Skin epidermis (tissue), 12 donors: ENCODE measurements at regions not wholly inside any gene's neighbourhood (a gene's known extent, or its start where the extent isn't known, plus 50 kb on each side); places are given as distances from the start of the nearest gene placed in this dataset.

ENCODE experiments used
- H3K27ac ChIP-seq, 21 experiments: fragments of 200-600 bp; sonication (generic) in 11 of 21; one replicate each; pipeline ENCODE4 v1.5.0; 2020; ENCODE audit warnings: mild to moderate bottlenecking in 3 of 21, inconsistent platforms in 2 of 21, moderate library complexity in 2 of 21
- H3K4me3 ChIP-seq, 7 experiments: fragments of 200-600 bp; sonication (generic) in 2 of 7; one replicate each; pipeline ENCODE4 v1.5.0; 2020; ENCODE audit warnings: inconsistent platforms in 2 of 7, mild to moderate bottlenecking in 2 of 7, moderate library complexity in 1 of 7

DNA sequence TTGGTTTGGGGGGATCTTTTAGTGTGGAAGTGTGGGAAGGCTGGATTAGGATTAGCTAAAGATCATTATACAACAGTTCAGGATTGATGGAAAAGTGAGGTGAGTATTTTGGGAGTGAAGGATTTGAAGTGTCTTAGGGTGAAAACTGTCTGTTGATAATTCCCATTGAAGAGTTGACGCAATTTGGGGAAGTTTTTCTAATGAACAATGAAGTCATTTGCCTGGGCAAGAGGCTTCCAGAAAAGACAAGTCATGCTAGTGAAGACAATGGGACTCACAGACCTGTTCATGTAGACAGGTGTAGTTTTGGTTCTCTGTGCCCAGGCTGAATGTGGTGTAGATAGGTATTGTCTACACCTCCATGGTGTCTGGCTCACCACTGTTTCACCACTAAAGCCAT lies 194.3 kb upstream of the GPR26 start:
- Histone ChIP-seq H3K4me3 (no peak overlapping the region), H3K27ac (no peak overlapping the region)

DNA sequence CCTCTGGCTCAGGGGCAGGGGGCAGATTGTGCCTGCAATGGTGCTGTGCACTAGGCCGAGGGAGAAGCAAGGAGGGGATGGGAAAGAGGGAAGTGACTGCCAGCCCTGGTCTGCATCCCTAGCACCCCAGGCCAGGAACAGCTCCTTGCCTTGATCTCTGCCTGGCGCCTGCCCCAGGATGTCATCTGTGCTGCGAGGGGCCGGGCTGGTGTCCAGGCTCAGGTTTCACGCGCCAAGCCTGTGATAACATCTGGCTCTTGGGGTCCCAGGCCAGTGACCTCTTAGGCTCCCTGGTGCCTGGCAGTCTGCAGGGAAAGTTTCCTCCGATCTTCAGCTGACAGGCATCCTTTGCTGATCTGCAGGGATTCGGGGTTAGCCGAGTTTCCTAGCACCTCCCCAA lies 193.5 kb upstream of the GPR26 start:
- H3K4me3 ChIP-seq, result no peak overlapping the region
- no peak overlapping the region for H3K27ac ChIP-seq

DNA sequence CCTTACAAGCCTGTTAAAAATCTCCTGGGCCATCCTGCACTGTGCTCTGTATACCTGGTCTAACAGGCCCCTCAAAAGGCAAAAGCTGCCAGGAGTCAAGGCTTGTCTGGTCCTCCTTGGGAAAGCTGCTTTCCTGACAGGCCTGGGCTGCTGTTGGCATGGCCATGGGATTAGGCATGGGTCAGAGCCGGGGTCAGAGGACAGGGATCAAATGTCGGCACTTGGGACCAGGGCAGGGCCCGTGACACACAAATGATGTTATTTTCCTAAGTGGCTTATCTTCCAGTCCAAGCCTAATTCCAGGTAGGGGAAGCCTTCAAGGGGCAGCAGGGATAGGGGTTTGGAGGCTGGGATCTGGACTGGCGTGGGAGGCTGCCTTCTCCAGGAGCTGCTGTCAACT lies 191.5 kb upstream of the GPR26 start:
- no peak overlapping the region for H3K27ac ChIP-seq
- H3K4me3 ChIP-seq, result no peak overlapping the region

DNA sequence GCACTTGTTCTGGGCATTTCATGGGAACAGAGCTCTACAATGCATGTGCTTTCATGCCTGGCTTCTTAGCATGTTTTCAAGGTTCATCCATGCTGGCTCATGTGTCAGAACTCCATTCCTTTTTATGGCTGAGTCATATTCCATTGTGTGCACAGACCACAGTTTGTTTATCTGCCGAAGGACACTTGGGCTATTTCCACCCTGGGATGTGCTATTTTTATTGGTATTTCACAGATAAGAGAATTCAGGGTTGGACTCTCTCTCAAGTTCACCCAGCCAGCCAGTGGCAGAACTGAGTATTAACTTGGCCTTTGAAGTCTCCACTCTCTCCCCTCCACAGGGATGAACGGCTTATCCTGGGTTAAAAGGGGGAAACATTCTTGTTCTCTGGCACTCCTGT lies 190.7 kb upstream of the GPR26 start:
- no peak overlapping the region for H3K27ac ChIP-seq
- no peak overlapping the region for H3K4me3 ChIP-seq

DNA sequence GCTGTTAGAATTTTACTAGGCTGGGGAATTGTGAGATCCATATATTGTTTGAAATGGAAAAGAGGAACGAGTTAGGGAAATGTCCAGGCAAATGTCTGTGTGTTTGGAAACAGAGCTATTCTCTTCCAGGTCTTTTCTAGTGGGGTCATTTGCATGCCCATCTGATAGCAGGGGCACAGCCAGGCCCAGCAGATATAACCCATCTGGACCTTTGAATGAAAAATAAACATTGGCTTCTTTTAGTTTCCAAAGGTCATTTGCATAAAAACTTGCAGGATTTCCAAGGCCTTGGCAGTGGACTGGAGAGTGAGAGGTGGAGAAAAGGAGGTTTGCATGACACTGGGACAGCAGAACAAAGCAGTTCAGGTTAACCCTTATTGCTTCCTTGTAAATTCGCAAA lies 188.0 kb upstream of the GPR26 start:
- H3K4me3 ChIP-seq, result no peak overlapping the region

DNA sequence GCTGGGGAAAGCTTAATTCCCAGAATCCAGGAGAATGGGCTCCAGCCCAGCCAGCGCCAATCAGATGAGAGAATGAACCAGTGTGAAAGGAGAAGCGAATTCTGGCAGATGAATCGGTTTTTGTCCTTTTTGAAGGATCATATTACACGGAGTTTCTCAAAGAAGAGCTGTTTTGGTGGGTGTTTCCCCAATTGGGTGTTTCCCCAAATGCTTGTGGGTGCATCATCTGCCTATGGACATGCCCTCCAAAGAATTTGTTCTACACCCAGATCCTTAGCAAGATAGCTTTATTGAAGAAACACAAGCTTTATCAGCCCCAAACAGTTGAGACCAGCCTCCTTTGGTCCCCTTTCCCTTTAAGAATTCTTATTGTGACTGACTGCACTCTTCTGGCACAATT lies 186.5 kb upstream of the GPR26 start:
- no peak overlapping the region for H3K27ac ChIP-seq
- H3K4me3 ChIP-seq, result no peak overlapping the region

More for the DNA sequence above, 188.0 kb upstream of the GPR26 start:
- H3K27ac ChIP-seq, result no peak overlapping the region

DNA sequence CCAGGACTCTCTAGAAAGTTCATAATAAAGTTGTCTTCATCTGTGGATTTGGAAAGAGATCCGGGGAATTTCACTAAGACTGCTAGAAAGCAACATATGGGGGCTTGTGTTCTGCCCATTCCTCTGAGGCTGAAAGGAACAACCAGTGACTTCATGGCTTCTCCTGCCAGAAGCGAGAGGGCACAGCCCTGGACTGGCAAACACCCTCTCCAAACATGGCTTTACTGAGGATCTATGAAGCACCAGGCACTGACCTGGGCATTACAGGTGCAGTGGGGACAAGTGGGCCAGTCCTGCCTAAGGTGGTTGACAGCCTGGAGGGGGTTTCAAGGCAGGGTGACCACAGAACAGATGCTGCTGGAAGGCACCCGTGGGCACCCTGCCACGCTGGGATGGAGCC lies 185.8 kb upstream of the GPR26 start:
- H3K4me3 ChIP-seq, result no peak overlapping the region
- H3K27ac ChIP-seq, result no peak overlapping the region

DNA sequence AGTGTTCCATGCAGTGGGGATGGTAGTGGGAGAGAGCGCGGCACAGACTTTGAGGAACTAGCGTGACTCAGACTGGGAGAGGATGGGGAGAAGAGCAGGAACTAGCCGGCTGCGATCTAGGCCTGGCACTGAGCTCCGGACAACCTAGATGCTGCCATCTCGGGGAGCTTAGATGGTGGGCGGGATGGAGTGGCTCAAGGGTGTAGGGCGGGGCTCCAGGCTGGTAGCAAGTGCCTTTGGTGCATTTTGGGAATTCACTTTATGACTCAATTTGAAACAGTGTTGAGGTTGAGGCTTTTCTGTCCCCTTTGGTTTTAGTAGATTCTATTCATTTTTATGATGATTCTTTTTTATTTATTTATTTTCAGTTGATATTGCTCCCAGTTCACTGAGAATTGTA lies 185.3 kb upstream of the GPR26 start:
- H3K27ac ChIP-seq, result no peak overlapping the region
- no peak overlapping the region for H3K4me3 ChIP-seq

DNA sequence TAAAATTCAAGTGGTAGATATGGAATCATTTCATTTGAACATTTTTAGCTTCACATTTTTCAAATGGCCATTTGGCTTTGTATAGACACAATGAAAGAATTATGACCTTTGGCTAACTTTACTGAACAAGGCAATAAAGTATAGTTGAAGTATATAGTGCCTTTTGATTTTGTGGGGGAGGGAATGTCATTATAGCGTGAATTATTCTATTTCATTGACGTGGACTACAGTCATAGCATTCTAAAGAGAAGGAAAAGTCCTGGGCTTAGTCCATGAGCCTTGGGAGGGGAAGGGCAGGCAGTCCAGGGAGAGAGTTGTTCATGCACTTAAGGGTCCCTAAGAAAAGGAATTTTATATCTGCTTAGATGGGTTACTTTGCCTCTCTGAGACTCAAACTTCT lies 181.4 kb upstream of the GPR26 start:
- Histone ChIP-seq H3K27ac (no peak overlapping the region), H3K4me3 (no peak overlapping the region)

DNA sequence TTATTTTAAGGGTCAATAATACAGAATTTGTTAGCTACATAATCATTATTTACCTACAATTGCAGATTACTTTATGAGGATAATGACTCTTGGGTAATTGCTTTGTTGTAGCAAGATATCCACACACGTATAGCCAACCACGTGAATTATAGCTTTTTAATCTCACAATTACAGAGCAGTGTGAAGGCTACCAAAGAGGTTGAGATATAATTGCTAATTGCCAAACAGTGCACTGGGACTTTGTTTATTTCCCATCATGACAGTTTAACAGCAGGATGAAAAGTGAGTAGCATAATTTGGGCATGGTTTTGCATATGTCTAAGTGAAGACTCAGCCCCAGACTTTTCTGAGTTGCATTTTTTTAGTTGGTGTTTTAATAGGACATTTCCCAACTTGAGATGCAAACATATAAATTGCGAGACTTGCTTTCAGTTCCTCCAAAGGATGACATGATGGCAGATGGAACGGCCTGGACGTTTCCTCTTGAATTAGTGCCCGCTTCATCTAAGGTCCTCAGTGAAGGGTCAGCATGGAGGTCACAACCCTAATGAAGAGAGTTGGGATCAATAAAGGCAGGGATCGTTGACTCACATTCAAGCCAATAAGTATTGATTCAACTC lies 180.7 kb upstream of the GPR26 start:
- Histone ChIP-seq H3K27ac (no peak overlapping the region), H3K4me3 (no peak overlapping the region)

DNA sequence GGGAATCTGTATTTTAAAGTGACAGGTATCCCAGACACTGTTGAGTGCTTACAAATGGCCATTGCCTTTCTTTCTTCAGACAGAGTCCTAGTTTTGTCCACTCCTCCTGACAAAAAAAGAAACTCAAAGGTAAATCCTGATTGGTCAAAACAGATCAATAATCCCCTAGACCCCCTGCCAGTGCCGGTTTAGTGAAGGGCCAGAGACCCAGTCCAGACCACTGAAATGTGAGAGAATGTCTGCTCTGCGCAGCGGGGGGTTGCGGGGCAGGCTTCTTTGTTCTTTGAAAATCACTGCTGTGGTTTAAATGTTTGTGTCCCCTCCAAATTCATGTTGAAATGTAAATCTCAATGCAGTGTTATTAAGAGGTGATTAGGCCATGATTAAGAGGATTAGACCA lies 177.7 kb upstream of the GPR26 start:
- Histone ChIP-seq H3K27ac (no peak overlapping the region), H3K4me3 (no peak overlapping the region)

DNA sequence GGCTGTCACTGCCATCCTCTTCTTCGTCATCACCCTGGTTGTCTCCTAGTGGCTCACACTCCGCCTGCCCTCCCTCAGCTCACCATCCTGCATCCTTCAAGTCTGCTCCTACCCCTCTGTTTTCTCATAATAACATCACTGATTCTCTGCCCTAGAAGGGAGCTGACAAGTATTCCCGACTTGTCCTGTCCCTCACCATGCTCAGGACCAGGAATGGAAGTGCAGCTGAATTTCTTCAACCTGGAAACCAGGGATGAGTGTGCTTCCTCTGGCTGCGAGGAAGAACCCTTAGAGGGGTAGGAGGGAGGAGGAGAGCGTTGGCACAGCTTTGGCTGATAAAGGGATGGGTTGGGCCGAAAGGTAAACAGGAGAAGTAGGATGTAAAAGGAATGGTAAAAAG lies 174.8 kb upstream of the GPR26 start:
- H3K27ac ChIP-seq, result no peak overlapping the region
- no peak overlapping the region for H3K4me3 ChIP-seq

DNA sequence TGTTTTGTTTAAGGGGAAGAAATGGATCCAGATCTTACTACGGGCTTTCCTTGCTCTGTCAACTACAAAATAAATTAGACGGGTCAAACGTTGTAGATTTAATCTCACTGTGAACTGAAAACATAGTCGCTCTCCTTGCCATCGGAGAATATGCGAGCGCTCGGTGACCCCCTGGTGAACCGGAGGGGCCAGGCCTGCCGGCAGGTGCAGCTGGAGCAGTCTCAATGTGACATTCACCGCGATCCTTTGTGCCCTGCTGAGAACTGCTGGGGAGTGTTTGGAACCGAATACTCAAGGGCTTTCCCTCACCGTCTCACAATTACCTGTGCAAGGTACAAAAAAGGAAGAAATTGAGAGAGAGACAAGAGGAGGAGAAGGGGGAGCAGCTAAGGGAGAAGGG lies 174.1 kb upstream of the GPR26 start:
- Histone ChIP-seq H3K4me3 (no peak overlapping the region), H3K27ac (no peak overlapping the region)

DNA sequence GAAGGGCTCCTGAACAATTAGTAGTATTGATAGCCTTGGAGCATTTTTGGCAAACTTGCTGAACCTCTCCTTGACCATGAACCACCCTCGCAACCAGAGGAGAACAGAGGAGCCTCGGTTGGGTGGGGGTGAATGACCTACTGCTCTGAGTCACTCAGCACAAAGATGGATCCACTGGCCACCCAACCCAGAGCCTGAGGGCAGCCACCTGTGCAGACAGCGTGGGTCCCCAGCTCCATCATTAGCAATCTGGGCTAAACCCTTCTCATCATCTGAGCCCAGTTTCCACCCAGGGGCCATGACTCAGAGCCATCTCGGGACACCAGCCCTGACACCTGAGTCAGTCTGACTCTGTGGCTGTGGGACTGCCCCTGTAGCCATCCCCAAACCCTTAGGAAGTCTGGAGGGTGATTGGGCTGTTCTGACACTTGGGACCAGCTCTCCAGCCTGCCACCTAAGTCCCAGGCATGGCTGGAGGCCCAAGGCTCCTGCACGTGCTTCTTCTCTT lies 171.8 kb upstream of the GPR26 start:
- Histone ChIP-seq H3K4me3 (no peak overlapping the region), H3K27ac (no peak overlapping the region)

DNA sequence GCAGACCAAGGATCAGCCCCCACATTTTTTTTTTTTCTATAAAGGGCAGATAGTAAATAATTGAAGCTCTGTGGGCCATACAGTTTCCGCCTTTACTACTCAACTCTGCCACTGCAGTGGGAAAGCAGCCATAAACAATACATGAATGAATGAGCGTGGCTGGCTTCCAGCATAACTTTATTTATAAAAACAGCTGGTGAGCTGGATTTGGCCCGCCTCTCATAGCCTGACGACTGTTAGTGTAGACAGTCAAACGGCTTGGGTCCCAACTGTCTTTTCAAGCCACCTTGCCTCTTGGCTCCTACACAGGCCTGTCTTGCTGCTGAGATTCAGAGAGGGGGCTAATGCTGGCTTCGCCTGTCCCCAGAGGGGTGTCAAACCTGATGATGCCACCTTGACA lies 169.8 kb upstream of the GPR26 start:
- no peak overlapping the region for H3K4me3 ChIP-seq
- no peak overlapping the region for H3K27ac ChIP-seq

DNA sequence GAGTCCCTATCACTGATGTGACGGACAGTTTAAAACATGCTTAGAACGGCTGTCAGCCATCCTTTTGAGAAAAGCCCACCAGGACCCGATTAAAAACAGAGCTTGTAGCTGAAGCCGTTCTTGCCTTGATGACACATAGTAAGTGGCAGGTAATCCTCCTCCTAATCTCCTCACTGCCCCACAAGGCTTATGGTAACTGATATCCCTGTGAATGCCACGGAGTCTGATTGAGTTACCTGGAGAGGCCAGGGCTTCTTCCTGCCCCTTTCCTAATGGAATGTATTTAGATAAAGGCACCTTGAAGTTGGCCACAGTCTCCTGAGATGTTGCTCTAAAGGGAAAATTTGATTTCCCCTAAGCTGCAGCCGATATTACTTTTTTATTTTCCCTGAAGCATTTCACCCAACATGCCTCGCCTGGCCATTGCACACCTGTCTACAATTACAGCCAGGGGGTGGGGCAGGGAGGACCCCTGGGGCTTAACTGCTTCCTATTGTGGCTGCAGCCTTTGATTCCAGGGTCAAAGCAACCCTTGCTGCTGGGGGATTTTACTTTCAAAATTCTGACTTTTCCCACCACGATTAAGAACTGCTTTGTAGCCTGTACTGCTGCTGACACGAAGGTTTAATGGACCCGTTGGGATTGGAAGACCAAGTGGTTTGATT lies 169.0 kb upstream of the GPR26 start:
- H3K27ac ChIP-seq, result no peak overlapping the region
- H3K4me3 ChIP-seq, result no peak overlapping the region

DNA sequence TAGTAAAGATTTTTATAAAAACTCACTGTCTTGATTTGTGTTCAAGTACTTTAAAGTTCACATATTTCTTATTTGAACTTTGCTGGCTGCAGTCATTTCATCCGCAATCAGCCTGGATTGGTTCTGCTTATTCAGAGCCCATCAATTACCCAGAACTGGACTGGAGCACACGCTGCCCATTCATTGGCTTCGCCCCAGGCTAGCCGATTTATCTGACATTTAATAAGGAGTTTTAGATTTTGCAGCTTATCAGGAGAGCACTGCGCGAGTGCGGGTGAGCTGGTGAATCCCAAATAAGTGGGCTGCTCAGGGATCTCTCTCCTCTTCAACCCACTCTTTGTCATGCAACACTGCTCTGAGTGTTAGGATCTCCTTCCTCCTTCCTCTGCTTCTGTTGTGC lies 166.0 kb upstream of the GPR26 start:
- Histone ChIP-seq H3K4me3 (no peak overlapping the region), H3K27ac (no peak overlapping the region)

DNA sequence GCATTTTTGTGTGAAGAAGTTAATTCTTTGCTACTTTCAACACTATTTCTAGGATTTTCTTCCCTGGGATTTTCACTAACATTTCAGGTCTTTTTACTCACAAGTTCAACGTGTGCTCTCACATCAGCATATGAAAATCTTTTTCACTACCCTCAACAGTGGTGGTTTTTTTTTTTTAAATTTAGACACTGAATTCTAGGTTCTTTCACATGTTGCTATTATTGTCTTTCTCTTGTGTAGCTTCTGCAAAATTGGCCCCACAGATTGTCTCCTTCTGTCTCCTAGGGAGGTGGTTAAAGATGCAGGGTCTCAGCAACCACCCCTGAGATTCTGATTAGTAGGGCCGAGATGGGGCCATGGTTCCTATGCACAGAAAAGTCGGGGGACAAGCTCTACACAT lies 165.0 kb upstream of the GPR26 start:
- Histone ChIP-seq H3K27ac (no peak overlapping the region), H3K4me3 (no peak overlapping the region)

DNA sequence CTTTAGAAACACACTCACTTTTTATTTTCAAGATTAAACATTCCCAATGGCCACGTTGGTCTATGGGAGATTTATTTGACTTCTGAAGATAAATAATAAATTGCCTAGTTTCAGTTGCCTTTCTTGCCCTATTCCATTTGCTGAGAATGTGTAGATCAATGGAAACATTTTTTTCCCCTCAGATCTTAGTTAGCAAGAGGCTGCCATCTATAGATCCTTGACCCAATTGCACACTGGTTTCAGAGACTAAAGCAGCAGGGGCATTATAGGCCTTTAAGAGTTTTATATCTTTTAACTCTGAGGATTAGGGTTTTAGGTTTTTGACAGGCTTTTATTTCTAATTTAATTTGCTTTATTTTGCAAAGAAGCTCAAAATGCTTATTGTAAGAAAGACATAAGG lies 163.2 kb upstream of the GPR26 start:
- no peak overlapping the region for H3K4me3 ChIP-seq
- peak overlapping the region in 1 of 21 experiments; percentile 42 for H3K27ac ChIP-seq

DNA sequence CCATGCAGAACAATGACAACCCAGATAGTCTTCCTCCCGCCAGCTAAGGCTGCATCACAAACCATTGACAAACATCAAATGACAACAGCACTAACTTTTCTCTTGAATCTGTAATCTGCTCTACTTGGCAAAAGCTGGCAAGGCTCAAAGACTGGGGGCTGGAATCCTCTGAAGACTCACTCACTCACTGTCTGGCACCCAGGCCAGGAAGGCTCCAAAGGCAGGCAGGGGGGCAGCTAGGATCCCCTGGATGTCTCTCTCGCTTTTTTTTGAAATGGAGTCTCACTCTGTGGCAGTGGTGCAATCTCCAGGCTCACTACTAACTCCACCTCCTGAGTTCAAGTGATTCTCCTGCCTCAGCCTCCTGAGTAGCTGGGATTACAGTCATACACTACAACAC lies 159.7 kb upstream of the GPR26 start:
- Histone ChIP-seq H3K4me3 (no peak overlapping the region), H3K27ac (no peak overlapping the region)

DNA sequence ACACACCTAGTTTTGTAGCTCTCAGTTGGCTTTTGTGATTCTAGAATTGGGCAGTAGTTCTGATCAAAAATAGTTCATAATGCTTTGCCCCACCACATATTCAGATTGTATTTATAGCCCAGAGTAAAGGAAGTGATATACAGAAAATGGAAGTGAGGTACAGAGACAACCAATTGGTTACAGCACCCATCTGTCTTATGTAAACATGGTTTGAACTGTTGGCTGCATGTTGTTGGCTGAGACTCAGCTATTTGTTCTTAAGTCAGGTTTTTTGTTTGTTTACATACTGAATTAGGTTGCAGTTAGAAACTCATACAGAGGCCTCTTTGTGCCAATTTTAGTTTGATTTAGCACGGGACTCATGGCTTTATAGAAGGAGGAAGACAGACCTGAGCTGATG lies 158.9 kb upstream of the GPR26 start:
- Histone ChIP-seq H3K4me3 (no peak overlapping the region), H3K27ac (no peak overlapping the region)

DNA sequence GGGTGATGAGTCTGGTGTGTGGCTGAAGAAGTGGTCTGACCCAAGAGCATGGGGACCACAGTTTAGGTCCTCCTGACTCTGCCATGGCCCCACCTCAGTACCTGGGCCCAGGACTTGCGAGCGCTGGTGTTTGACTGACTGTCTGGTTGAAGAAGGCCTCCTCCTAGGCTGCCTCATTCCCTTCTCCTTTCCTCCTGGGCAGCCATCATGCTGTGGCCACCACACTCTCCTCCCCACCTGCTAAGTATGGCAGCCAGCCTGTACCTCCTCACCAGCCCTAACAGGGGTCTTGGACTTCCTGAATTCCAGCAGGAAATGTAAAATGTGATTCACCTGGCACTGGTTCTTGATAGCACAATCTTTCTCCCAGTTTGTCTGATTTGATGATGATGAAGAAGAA lies 156.8 kb upstream of the GPR26 start:
- H3K27ac ChIP-seq, result no peak overlapping the region
- H3K4me3 ChIP-seq, result no peak overlapping the region
